ENCODE measurements at regions not wholly inside any gene's neighbourhood (a gene's known extent, or its start where the extent isn't known, plus 50 kb on each side); places are given as distances from the start of the nearest gene placed in this dataset.

GRCh38 chr18:21979759-21980158 lies 189.6 kb upstream of the GATA6 start:
- TF ChIP-seq POLR2A (IDR thresholded peaks at IDR 0.05) (no peak), CTCF (IDR thresholded peaks at IDR 0.05) (no peak)
